Duodenal mucosa (tissue), 2 donors: ENCODE measurements at regions not wholly inside any gene's neighbourhood (a gene's known extent, or its start where the extent isn't known, plus 50 kb on each side); places are given as distances from the start of the nearest gene placed in this dataset.

Experiments used
- H3K27ac ChIP-seq: one replicate; pipeline ENCODE4 v1.7.0; 2013; ENCODE audit warnings: low read depth, low read length
- H3K27me3 ChIP-seq, 2 donors: one replicate each; pipeline ENCODE4 v1.7.0; 2013; ENCODE audit warnings: low read length in 2 of 2, control low read depth in 1 of 2; ENCODE audit not compliant: insufficient read depth in 2 of 2, control insufficient read depth in 1 of 2
- H3K36me3 ChIP-seq, 2 donors: one replicate each; pipeline ENCODE4 v1.7.0; 2013; ENCODE audit warnings: low read length in 2 of 2, control low read depth in 1 of 2; ENCODE audit not compliant: insufficient read depth in 2 of 2, control insufficient read depth in 1 of 2
- H3K4me1 ChIP-seq, 2 donors: one replicate each; pipeline ENCODE4 v1.7.0; 2013; ENCODE audit warnings: low read length in 2 of 2, control low read depth in 1 of 2; ENCODE audit not compliant: insufficient read depth in 2 of 2, control insufficient read depth in 1 of 2
- H3K4me3 ChIP-seq, 2 donors: one replicate each; pipeline ENCODE4 v1.7.0; 2013; ENCODE audit warnings: low read length in 2 of 2, low read depth in 1 of 2
- H3K9ac ChIP-seq, 2 donors: one replicate each; pipeline ENCODE4 v1.7.0; 2013; ENCODE audit warnings: low read length in 2 of 2, low read depth in 1 of 2
- H3K9me3 ChIP-seq, 2 donors: one replicate each; pipeline ENCODE4 v1.7.0; 2013; ENCODE audit warnings: low read length in 2 of 2, control low read depth in 1 of 2; ENCODE audit not compliant: control insufficient read depth in 1 of 2

DNA sequence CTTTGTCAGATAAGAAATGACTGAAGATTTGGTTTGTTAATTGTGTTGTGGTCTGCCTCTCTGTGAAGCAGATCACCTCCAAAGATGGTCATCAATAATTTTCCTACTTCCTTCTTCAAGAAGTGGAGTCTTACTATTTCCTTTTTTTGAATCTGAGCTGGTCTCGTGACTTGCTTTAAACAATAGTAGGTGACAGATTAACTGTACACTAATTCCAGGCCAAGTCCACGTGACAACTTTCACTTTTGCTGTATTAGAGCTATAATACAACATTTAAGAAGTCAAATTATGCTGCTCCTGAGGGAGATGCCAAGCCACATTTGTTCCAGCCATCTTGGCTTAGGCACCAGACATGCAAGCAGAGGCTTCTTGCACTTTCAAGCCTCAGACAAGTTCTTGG is 393.8 kb upstream of the GRID2 start:
- Histone ChIP-seq H3K4me1 (no peaks in the 10 kb centered on the region), H3K9ac (no peak overlapping the region), H3K9me3 (no peaks in the 10 kb centered on the region), H3K27ac (no peak overlapping the region), H3K36me3 (no peaks in the 10 kb centered on the region), H3K27me3 (no peaks in the 10 kb centered on the region), H3K4me3 (no peak overlapping the region)

DNA sequence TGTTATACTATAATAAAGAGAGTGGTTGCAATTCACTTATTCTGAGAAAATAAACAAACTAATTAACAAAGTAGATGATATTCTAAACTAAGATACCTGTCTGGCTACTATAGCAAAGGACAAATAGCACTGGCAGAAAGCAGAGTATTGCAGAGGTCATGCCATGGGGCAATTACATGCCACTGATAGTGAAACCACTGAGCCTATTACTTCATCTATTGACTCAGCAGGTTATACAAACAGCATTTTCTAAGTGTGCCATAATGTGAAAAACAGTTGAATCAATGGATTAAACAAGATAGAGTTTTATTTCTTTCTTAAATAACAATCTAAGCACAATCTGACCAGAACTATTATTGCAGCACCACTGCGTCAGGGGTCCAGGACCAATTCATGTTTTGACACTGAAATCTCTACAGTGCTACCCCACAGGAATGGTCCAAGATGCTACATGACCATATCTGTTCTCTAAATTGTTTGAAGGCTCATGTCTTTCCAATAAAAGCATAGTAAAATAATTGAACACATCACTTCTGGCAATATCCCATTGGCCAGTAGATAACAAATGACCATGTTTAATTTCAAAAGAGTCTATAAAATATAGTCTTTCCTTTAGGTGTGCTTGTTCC is 389.5 kb upstream of the GRID2 start:
- no peaks in the 10 kb centered on the region for H3K27me3 ChIP-seq
- H3K4me3 ChIP-seq = no peak overlapping the region
- no peaks in the 10 kb centered on the region for H3K36me3 ChIP-seq
- H3K4me1 ChIP-seq = no peaks in the 10 kb centered on the region
- H3K9me3 ChIP-seq = no peaks in the 10 kb centered on the region
- H3K27ac ChIP-seq = no peak overlapping the region
- H3K9ac ChIP-seq = no peak overlapping the region

GRCh38 chr4:91916219-91916618 is 387.5 kb upstream of the GRID2 start:
- Histone ChIP-seq H3K9me3 (no peaks in the 10 kb centered on the region), H3K9ac (no peak overlapping the region), H3K4me3 (no peak overlapping the region), H3K27me3 (no peaks in the 10 kb centered on the region), H3K4me1 (no peaks in the 10 kb centered on the region), H3K36me3 (no peaks in the 10 kb centered on the region), H3K27ac (no peak overlapping the region)

- no peak overlapping the region for H3K27ac ChIP-seq
- no peaks in the 10 kb centered on the region for H3K27me3 ChIP-seq
- H3K4me1 ChIP-seq = no peaks in the 10 kb centered on the region
- H3K9me3 ChIP-seq = no peaks in the 10 kb centered on the region
- H3K36me3 ChIP-seq = no peaks in the 10 kb centered on the region
- H3K4me3 ChIP-seq = no peak overlapping the region
- no peak overlapping the region for H3K9ac ChIP-seq
Observed at GRCh38 chr4:91924625-91925024, 379.1 kb upstream of the GRID2 start.

DNA sequence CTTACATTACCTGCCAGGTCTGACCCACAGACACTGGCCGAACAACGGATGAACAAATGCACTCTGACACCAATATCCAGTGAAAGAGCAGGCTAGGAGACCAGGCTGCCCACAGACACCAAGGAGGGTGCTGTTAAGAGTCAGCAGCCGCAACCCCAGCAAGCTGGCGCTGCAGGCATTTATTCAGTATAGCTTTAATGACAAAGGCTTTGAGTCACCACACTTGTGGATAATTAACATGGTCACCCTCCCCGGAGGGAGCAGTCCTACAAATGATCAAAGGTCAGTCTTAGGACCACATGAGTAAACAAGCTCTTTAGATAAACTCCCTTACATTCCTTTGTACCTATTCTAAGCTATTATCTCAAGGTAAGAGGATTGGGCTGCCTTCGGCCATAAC is 368.5 kb upstream of the GRID2 start:
- no peak overlapping the region for H3K4me3 ChIP-seq
- no peak overlapping the region for H3K27ac ChIP-seq
- H3K36me3 ChIP-seq = no peaks in the 10 kb centered on the region
- no peak overlapping the region for H3K9ac ChIP-seq
- H3K9me3 ChIP-seq = no peaks in the 10 kb centered on the region
- no peaks in the 10 kb centered on the region for H3K27me3 ChIP-seq
- no peaks in the 10 kb centered on the region for H3K4me1 ChIP-seq

DNA sequence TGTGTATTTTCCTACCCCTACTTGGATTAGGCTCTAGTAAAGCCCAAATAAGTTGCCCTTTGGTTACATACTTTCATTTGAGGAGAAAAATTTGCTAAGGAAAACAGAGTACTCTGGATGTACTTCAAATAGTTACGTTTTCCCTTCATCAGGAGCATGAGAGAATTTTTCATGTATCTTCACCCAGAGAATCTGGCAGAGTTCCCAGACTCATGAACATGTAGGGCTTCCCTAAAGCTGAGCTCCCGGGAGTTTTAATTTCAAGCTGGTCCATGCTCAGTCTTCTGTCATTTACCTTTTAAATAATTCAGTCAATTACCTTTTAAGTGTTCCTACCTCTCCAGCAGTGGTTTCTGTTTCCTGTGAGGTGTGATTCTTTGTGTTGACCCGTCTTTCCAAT is 367.5 kb upstream of the GRID2 start:
- Histone ChIP-seq H3K27ac (no peak overlapping the region), H3K9me3 (no peaks in the 10 kb centered on the region), H3K4me3 (no peak overlapping the region), H3K4me1 (no peaks in the 10 kb centered on the region), H3K36me3 (no peaks in the 10 kb centered on the region), H3K27me3 (no peaks in the 10 kb centered on the region), H3K9ac (no peak overlapping the region)

DNA sequence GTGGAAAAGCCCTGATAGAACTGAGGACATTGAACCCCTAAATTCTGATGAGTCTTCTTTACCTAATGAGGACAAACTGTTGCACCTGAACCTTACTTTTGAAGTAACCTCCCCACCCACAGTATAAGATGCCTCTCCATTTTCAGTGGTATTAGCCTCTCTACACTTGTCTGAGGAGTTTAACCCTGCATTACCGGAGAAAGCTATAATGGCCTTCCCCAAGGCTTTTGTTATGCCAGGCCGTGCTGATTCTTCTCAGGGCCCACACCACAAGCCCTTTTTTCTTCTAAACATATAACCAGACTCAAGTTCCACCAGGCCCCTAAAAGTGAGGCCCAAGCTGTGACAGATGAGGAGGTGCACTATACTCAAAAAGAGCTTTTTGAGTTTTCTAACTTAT is 345.8 kb upstream of the GRID2 start:
- no peaks in the 10 kb centered on the region for H3K27me3 ChIP-seq

DNA sequence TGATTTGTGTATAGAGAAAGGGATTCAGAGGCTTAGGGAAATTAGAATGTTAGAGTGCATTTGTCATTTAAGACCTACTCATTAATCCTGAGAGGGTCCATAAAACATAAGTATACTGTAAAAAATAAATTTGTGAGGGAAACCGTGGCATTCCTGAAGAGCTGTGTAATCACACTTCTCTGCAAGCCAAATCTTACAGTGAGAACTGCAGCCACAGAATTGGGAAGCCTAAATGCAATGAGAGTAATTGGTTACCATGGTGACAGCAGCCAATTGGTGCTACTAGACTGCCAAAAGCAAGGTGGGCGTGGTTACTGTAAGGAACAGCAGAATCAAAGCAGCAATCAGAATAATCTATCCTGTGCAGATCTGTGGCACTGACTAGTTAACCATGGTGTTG is 345.2 kb upstream of the GRID2 start:
- H3K27ac ChIP-seq = no peak overlapping the region
- H3K36me3 ChIP-seq = no peaks in the 10 kb centered on the region
- H3K27me3 ChIP-seq = no peaks in the 10 kb centered on the region
- no peaks in the 10 kb centered on the region for H3K4me1 ChIP-seq
- no peaks in the 10 kb centered on the region for H3K9me3 ChIP-seq
- H3K9ac ChIP-seq = no peak overlapping the region
- no peak overlapping the region for H3K4me3 ChIP-seq

More for the DNA sequence above, 345.8 kb upstream of the GRID2 start:
- Histone ChIP-seq H3K27ac (no peak overlapping the region), H3K9ac (no peak overlapping the region), H3K36me3 (no peaks in the 10 kb centered on the region), H3K4me1 (no peaks in the 10 kb centered on the region), H3K4me3 (no peak overlapping the region), H3K9me3 (no peaks in the 10 kb centered on the region)

DNA sequence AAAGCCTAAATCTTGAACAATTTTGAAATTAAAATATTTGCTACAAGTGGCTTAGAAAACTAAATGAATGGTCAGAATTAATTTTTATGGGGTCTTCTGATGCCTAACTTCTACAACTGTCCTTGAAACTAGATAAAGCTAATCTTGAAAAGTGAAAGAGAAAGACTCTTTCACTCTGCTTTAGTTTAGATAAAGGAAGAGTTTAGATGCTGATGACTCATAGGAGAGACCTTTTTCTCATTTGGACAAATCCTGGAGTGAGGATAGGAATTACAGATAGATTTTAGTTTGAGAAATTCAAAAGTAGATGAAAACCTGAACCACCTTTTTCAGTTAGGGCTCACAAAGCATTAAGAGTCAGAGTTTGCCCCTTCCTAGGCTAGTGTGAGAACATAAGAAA is 342.3 kb upstream of the GRID2 start:
- H3K4me3 ChIP-seq = no peak overlapping the region
- H3K27me3 ChIP-seq = no peaks in the 10 kb centered on the region
- no peak overlapping the region for H3K27ac ChIP-seq
- no peaks in the 10 kb centered on the region for H3K36me3 ChIP-seq
- no peaks in the 10 kb centered on the region for H3K9me3 ChIP-seq
- no peaks in the 10 kb centered on the region for H3K4me1 ChIP-seq
- H3K9ac ChIP-seq = no peak overlapping the region

DNA sequence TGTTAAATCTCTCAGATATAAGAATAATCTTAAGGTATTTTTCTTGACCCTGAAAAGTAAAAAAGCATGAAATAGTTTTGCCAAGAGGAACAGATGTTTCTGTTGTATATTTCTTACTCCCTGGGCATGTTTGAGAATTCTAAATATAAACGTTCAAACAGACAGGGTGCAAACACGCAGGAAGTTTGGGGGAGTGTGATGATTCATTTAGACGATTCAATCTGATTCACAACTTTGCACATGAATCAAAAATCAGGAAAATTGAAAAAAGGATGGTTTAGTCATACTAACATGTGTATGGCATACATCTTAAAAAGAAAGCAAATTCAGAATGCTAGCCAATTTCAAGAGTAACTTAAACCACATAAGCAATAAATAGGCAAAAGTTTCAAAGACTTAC is 340.3 kb upstream of the GRID2 start:
- no peaks in the 10 kb centered on the region for H3K9me3 ChIP-seq

GRCh38 chr4:91965166-91965565 is 338.6 kb upstream of the GRID2 start:
- no peaks in the 10 kb centered on the region for H3K36me3 ChIP-seq
- no peaks in the 10 kb centered on the region for H3K9me3 ChIP-seq
- no peak overlapping the region for H3K9ac ChIP-seq
- H3K27me3 ChIP-seq = no peaks in the 10 kb centered on the region
- H3K27ac ChIP-seq = no peak overlapping the region
- H3K4me1 ChIP-seq = no peaks in the 10 kb centered on the region
- H3K4me3 ChIP-seq = no peak overlapping the region

More for the DNA sequence above, 340.3 kb upstream of the GRID2 start:
- H3K4me3 ChIP-seq = no peak overlapping the region
- H3K27ac ChIP-seq = no peak overlapping the region
- H3K4me1 ChIP-seq = no peaks in the 10 kb centered on the region
- no peaks in the 10 kb centered on the region for H3K27me3 ChIP-seq
- H3K9ac ChIP-seq = no peak overlapping the region
- no peaks in the 10 kb centered on the region for H3K36me3 ChIP-seq
